Astrocyte (in vitro differentiated cells and primary cell): ENCODE measurements at regions not wholly inside any gene's neighbourhood (a gene's known extent, or its start where the extent isn't known, plus 50 kb on each side); places are given as distances from the start of the nearest gene placed in this dataset.
"Not testable (repeated sequence)": the region's sequence is repeated elsewhere in the genome, so short reads cannot be mapped to it uniquely, and the experiment has no call there.

Experiments used
- EZH2 ChIP-seq: IDR thresholded peaks from 2 replicates; pipeline ENCODE4 v1.6.1; 2012; ENCODE audit warnings: mild to moderate bottlenecking, low read length, inconsistent platforms; ENCODE audit not compliant: insufficient read depth
- TF ChIP-seq, protein P1 (sequence below): IDR thresholded peaks from 2 replicates; pipeline ENCODE4 v1.5.1; 2011; ENCODE audit warnings: low read depth, mild to moderate bottlenecking, inconsistent platforms, low read length, moderate library complexity; ENCODE audit not compliant: insufficient read depth

DNA sequence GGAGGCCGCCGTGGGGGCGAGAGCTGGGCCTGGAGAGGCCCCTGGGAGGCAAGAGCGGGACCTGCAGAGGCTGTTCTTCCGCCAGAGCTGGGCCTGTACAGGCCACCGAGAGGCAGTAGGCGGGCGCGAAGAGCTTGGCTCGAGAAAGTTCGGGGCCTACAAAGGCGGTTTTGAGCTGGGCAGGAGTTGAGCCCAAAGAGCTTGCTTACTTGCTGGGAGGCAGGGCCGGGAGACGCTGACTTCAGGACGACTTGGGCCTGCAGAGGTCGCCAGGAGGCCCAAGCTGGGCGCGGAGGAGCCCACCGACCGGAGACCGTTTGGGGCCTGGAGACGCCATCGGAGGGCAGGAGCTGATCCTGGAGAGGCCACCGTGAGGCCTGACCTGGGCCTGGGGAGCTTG lies 257.1 kb upstream of the NUPR2 start:
- not testable (repeated sequence) for TF ChIP-seq EZH2
- TF ChIP-seq, protein P1, sequence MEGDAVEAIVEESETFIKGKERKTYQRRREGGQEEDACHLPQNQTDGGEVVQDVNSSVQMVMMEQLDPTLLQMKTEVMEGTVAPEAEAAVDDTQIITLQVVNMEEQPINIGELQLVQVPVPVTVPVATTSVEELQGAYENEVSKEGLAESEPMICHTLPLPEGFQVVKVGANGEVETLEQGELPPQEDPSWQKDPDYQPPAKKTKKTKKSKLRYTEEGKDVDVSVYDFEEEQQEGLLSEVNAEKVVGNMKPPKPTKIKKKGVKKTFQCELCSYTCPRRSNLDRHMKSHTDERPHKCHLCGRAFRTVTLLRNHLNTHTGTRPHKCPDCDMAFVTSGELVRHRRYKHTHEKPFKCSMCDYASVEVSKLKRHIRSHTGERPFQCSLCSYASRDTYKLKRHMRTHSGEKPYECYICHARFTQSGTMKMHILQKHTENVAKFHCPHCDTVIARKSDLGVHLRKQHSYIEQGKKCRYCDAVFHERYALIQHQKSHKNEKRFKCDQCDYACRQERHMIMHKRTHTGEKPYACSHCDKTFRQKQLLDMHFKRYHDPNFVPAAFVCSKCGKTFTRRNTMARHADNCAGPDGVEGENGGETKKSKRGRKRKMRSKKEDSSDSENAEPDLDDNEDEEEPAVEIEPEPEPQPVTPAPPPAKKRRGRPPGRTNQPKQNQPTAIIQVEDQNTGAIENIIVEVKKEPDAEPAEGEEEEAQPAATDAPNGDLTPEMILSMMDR: not testable (repeated sequence)
